Heart right ventricle (tissue), 16 donors: ENCODE measurements at regions not wholly inside any gene's neighbourhood (a gene's known extent, or its start where the extent isn't known, plus 50 kb on each side); places are given as distances from the start of the nearest gene placed in this dataset.

Experiments
- ATAC-seq, 8 donors: fragments of 200-7000 bp; cut with Tn5 transposase; one replicate each; pipeline ENCODE4 v1.9.1; 2020; ENCODE audit warnings: mild to moderate bottlenecking in 8 of 8, moderate library complexity in 8 of 8, moderate number of reproducible peaks in 1 of 8
- DNase-seq, 2 donors: peaks; one replicate each; pipeline ENCODE4 v3.0.0-alpha.2; 2020
- H3K27ac ChIP-seq, 10 donors: fragments of 200-600 bp; sonication (generic) in 2 of 10; one replicate each; pipeline versions ENCODE4 v1.5.0 to v1.8.0; 2020 to 2022; ENCODE audit warnings: mild to moderate bottlenecking in 3 of 10
- H3K27me3 ChIP-seq, 7 donors: fragments of 200-600 bp; one replicate each; pipeline ENCODE4 v1.8.0; 2021 to 2022; ENCODE audit warnings: mild to moderate bottlenecking in 2 of 7
- H3K36me3 ChIP-seq, 9 donors: fragments of 200-600 bp; sonication (generic) in 1 of 9; one replicate each; pipeline versions ENCODE4 v1.5.0 to v1.8.0; 2020 to 2022; ENCODE audit warnings: mild to moderate bottlenecking in 2 of 9
- H3K4me1 ChIP-seq, 9 donors: fragments of 200-600 bp; sonication (generic) in 1 of 9; one replicate each; pipeline versions ENCODE4 v1.5.0 to v1.8.0; 2020 to 2022; ENCODE audit warnings: mild to moderate bottlenecking in 4 of 9
- H3K4me3 ChIP-seq, 10 donors: fragments of 200-600 bp; sonication (generic) in 2 of 10; one replicate each; pipeline versions ENCODE4 v1.5.0 to v1.8.0; 2020 to 2022; ENCODE audit warnings: mild to moderate bottlenecking in 7 of 10, moderate library complexity in 2 of 10
- H3K9me3 ChIP-seq, 11 donors: fragments of 200-600 bp in 10 of 11; sonication (generic) in 2 of 11; one replicate each; pipeline versions ENCODE4 v1.5.0 to v1.8.0; 2013 to 2022; ENCODE audit warnings: mild to moderate bottlenecking in 2 of 11, control low read depth in 1 of 11, moderate library complexity in 1 of 11
- CTCF ChIP-seq, 9 donors: fragments of 200-600 bp; sonication (generic) in 2 of 9; IDR thresholded peaks; one replicate each; pipeline versions ENCODE4 v1.5.0 to v1.8.0; 2021 to 2022; ENCODE audit warnings: antibody characterized with exemption in 9 of 9, mild to moderate bottlenecking in 5 of 9, moderate library complexity in 1 of 9
- WGBS, 2 donors: extraction: QIAGEN DNeasy Blood & Tissue Kit; methylation state at CpG; one replicate each; pipeline ENCODE4 v1.1.7; 2013; ENCODE audit warnings: inconsistent platforms in 1 of 2; 5-methylcytosine and 5-hydroxymethylcytosine counted together
- intact Hi-C, 10 donors: fragments of 100-400 bp; cut with DNase I; formaldehyde crosslinking; loops; one replicate each; pipeline versions ENCODE4 v1.11.1 to v1.14.2; 2022
- donor health status: Arrhythmogenic right ventricular cardiomyopathy.
- donor health status: ischemic (EF 13 %, LVEDD 7.1; RV severe dilation, severe dysfunction).
- donor health status: healthy with polysubstance abuse.
- donor health status: DM: no; HTN: yes; CAD: no.
- donor health status: DM: no; HTN: no; CAD: no.
- donor health status: ischemic (EF 25% LVEDD 6.9; RV normal size, moderate dysfunction).
- donor health status: ischemic (EF 25% LVEDD 5.7; RV mildly dilated, moderate dysfunction).
- donor health status: healthy.
- donor health status: DM: yes; HTN: yes; CAD: no.
- donor health status: Ischemic cardiomyopathy.
- donor health status: ischemic (EF 35%, LVEDD 5.7; RV mildly dilated, moderate dysfunction).
- donor health status: nonischemic (EF 11% LVEDD 7.7; RV severe dilation, severe dysfunction).
- donor health status: DM: yes; HTN: yes; CAD: no.
- donor health status: PGD.
- donor health status: ischemic (EF 29% LVEDD 5.4; RV normal size, mild dysfunction).
- donor health status: nonischemic (EF 23%, LVEDD 6.1; RV moderate dilation, normal function).

- Histone ChIP-seq H3K4me3 (no peak overlapping the region), H3K9me3 (peaks cover 0 to 11% (median 0%) of the 10 kb centered on the region in 11 donors), H3K27me3 (no peaks in the 10 kb centered on the region), H3K27ac (no peak overlapping the region), H3K4me1 (peaks cover 0 to 18% (median 6%) of the 10 kb centered on the region in 9 donors), H3K36me3 (no peaks in the 10 kb centered on the region)
- intact Hi-C loops = no loop called here
- DNase-seq = no peak
- no peak for ATAC-seq
- 85 to 97% methylated on average over 1 of the region's 1 CpG for WGBS, 2 donors
- no peak for TF ChIP-seq CTCF (IDR thresholded peaks at IDR 0.05)
Measured at GRCh38 chr13:34593658-34594057, 348.4 kb upstream of the NBEA start.

- Histone ChIP-seq H3K27ac (no peak overlapping the region), H3K27me3 (no peaks in the 10 kb centered on the region), H3K36me3 (no peaks in the 10 kb centered on the region), H3K4me1 (peaks cover 0 to 18% (median 6%) of the 10 kb centered on the region in 9 donors), H3K4me3 (no peak overlapping the region), H3K9me3 (peaks cover 0 to 11% (median 0%) of the 10 kb centered on the region in 11 donors)
- ATAC-seq (no peak), DNase-seq (no peak)
- TF ChIP-seq CTCF (IDR thresholded peaks at IDR 0.05) = no peak
- 89 to 91% methylated on average over 5 of the region's 5 CpGs for WGBS, 2 donors
- intact Hi-C loops = no loop called here
Measured at GRCh38 chr13:34594507-34594906, 347.6 kb upstream of the NBEA start.

GRCh38 chr13:34608331-34608730, 333.7 kb upstream of the NBEA start:
- no peaks in the 10 kb centered on the region for H3K4me1 ChIP-seq
- no peaks in the 10 kb centered on the region for H3K27me3 ChIP-seq
- DNase-seq (no peak), ATAC-seq (no peak)
- H3K27ac ChIP-seq = no peak overlapping the region
- no peak for TF ChIP-seq CTCF (IDR thresholded peaks at IDR 0.05)
- no peaks in the 10 kb centered on the region for H3K36me3 ChIP-seq
- no peaks in the 10 kb centered on the region for H3K9me3 ChIP-seq
- intact Hi-C loops = no loop called here
- no peak overlapping the region for H3K4me3 ChIP-seq
- WGBS, 2 donors = 83 to 88% methylated on average over 3 of the region's 3 CpGs

GRCh38 chr13:34611671-34612070, 330.4 kb upstream of the NBEA start:
- H3K9me3 ChIP-seq = peaks cover 0 to 4% (median 0%) of the 10 kb centered on the region in 11 donors
- TF ChIP-seq CTCF (IDR thresholded peaks at IDR 0.05) = no peak
- H3K4me3 ChIP-seq = no peak overlapping the region
- no peaks in the 10 kb centered on the region for H3K36me3 ChIP-seq
- no peak overlapping the region for H3K27ac ChIP-seq
- intact Hi-C loops = no loop called here
- H3K27me3 ChIP-seq = no peaks in the 10 kb centered on the region
- WGBS, 2 donors = 95 to 96% methylated on average over 1 of the region's 1 CpG
- DNase-seq (no peak), ATAC-seq (no peak)
- no peaks in the 10 kb centered on the region for H3K4me1 ChIP-seq
